Loucy (cell line): ENCODE measurements at regions not wholly inside any gene's neighbourhood (a gene's known extent, or its start where the extent isn't known, plus 50 kb on each side); places are given as distances from the start of the nearest gene placed in this dataset.
A peak's percentile ranks its signal among the peaks of the same experiment; 100 is the strongest.

Experiments used
- H2AFZ ChIP-seq: fragments of 200-600 bp; sonication (generic); 2 replicates; pipeline ENCODE4 v1.6.0; 2016; ENCODE audit warnings: antibody characterized with exemption, mild to moderate bottlenecking, low read length, moderate library complexity
- H3F3A ChIP-seq: fragments of 200-600 bp; 2 replicates; pipeline ENCODE4 v1.6.0; 2016; ENCODE audit warnings: antibody characterized with exemption, low read depth, mild to moderate bottlenecking
- H3K27me3 ChIP-seq: fragments of 200-600 bp; sonication (generic); 2 replicates; pipeline ENCODE4 v1.6.1; 2014; ENCODE audit warnings: low read length, mild to moderate bottlenecking; ENCODE audit not compliant: insufficient read depth, poor library complexity, severe bottlenecking
- H3K36me3 ChIP-seq: fragments of 200-600 bp; sonication (generic); 2 replicates; pipeline ENCODE4 v1.6.1; 2016; ENCODE audit warnings: low read length; ENCODE audit not compliant: insufficient read depth
- H3K4me1 ChIP-seq: fragments of 200-600 bp; sonication (generic); 2 replicates; pipeline ENCODE4 v1.5.1; 2014; ENCODE audit warnings: low read length, mild to moderate bottlenecking; ENCODE audit not compliant: insufficient read depth, poor library complexity, severe bottlenecking
- H3K4me2 ChIP-seq: fragments of 200-600 bp; sonication (generic); 2 replicates; pipeline ENCODE4 v1.6.0; 2014; ENCODE audit warnings: antibody characterized with exemption, low read length, low read depth, mild to moderate bottlenecking; ENCODE audit not compliant: poor library complexity, severe bottlenecking
- H3K4me3 ChIP-seq: fragments of 200-600 bp; sonication (generic); 2 replicates; pipeline ENCODE4 v1.5.1; 2014; ENCODE audit warnings: low read length, mild to moderate bottlenecking, mixed read lengths; ENCODE audit not compliant: poor library complexity, severe bottlenecking
- H3K79me2 ChIP-seq: fragments of 200-600 bp; sonication (generic); 2 replicates; pipeline ENCODE4 v1.6.1; 2014; ENCODE audit warnings: low read length; ENCODE audit not compliant: insufficient read depth
- H3K9ac ChIP-seq: fragments of 200-600 bp; sonication (generic); 2 replicates; pipeline ENCODE4 v1.6.0; 2014; ENCODE audit warnings: mild to moderate bottlenecking, low read depth, low read length, moderate library complexity; ENCODE audit not compliant: poor library complexity, severe bottlenecking
- H3K9me2 ChIP-seq: fragments of 200-600 bp; sonication (generic); replicated peaks from 2 replicates; pipeline ENCODE4 v1.6.1; 2016; ENCODE audit warnings: low read depth, low read length, mixed read lengths
- H3K9me3 ChIP-seq: fragments of 200-600 bp; sonication (generic); 2 replicates; pipeline ENCODE4 v1.6.1; 2014; ENCODE audit warnings: mild to moderate bottlenecking, antibody characterized with exemption, low read length, low read depth; ENCODE audit not compliant: insufficient read depth
- H4K20me1 ChIP-seq: fragments of 200-600 bp; sonication (generic); 2 replicates; pipeline ENCODE4 v1.6.0; 2014; ENCODE audit warnings: antibody characterized with exemption, low read length, mild to moderate bottlenecking; ENCODE audit not compliant: insufficient read depth, poor library complexity, severe bottlenecking
- CTCF ChIP-seq: fragments of 200-600 bp; sonication (generic); conservative IDR thresholded peaks from 2 replicates; pipeline ENCODE4 v1.5.1; 2014; ENCODE audit warnings: mild to moderate bottlenecking, antibody characterized with exemption, low read length
- EZH2phosphoT487 ChIP-seq: fragments of 200-600 bp; IDR thresholded peaks from 2 replicates; pipeline ENCODE4 v1.6.1; 2018; ENCODE audit warnings: antibody characterized with exemption, mild to moderate bottlenecking, moderate library complexity, borderline replicate concordance

- Histone ChIP-seq H3K79me2 (no peaks in the 10 kb centered on the region), H3F3A (no peaks in the 10 kb centered on the region), H4K20me1 (no peaks in the 10 kb centered on the region), H3K36me3 (no peaks in the 10 kb centered on the region), H2AFZ (no peak overlapping the region), H3K9me3 (no peaks in the 10 kb centered on the region), H3K9me2 (no peaks in the 10 kb centered on the region), H3K27me3 (no peaks in the 10 kb centered on the region), H3K9ac (no peak overlapping the region), H3K4me1 (peaks cover 25% of the 10 kb centered on the region), H3K4me3 (peak overlapping the region; percentile 21), H3K4me2 (peak overlapping the region; percentile 43)
- TF ChIP-seq CTCF (no peak), EZH2phosphoT487 (no peak)
Observed at GRCh38 chr20:40757087-40757486, 68.1 kb upstream of the MAFB start.

GRCh38 chr20:40758790-40759189 is 69.8 kb upstream of the MAFB start:
- Histone ChIP-seq H3K79me2 (no peaks in the 10 kb centered on the region), H3K9me2 (no peaks in the 10 kb centered on the region), H3K9ac (no peak overlapping the region), H3K4me1 (peaks cover 19% of the 10 kb centered on the region), H3K4me2 (no peak overlapping the region), H3F3A (no peaks in the 10 kb centered on the region), H3K27me3 (no peaks in the 10 kb centered on the region), H3K4me3 (no peak overlapping the region), H3K9me3 (no peaks in the 10 kb centered on the region), H3K36me3 (no peaks in the 10 kb centered on the region), H4K20me1 (no peaks in the 10 kb centered on the region), H2AFZ (no peak overlapping the region)
- no peak for TF ChIP-seq CTCF
- no peak for TF ChIP-seq EZH2phosphoT487

GRCh38 chr20:40760399-40760798 is 71.4 kb upstream of the MAFB start:
- Histone ChIP-seq H3K27me3 (no peaks in the 10 kb centered on the region), H3K36me3 (no peaks in the 10 kb centered on the region), H3K4me2 (no peak overlapping the region), H3K79me2 (no peaks in the 10 kb centered on the region), H3K4me3 (no peak overlapping the region), H4K20me1 (no peaks in the 10 kb centered on the region), H3K4me1 (peaks cover 19% of the 10 kb centered on the region), H3F3A (no peaks in the 10 kb centered on the region), H3K9me2 (no peaks in the 10 kb centered on the region), H3K9me3 (no peaks in the 10 kb centered on the region), H3K9ac (no peak overlapping the region), H2AFZ (no peak overlapping the region)
- no peak for TF ChIP-seq CTCF
- no peak for TF ChIP-seq EZH2phosphoT487
